ENCODE measurements at regions not wholly inside any gene's neighbourhood (a gene's known extent, or its start where the extent isn't known, plus 50 kb on each side); places are given as distances from the start of the nearest gene placed in this dataset.

DNA sequence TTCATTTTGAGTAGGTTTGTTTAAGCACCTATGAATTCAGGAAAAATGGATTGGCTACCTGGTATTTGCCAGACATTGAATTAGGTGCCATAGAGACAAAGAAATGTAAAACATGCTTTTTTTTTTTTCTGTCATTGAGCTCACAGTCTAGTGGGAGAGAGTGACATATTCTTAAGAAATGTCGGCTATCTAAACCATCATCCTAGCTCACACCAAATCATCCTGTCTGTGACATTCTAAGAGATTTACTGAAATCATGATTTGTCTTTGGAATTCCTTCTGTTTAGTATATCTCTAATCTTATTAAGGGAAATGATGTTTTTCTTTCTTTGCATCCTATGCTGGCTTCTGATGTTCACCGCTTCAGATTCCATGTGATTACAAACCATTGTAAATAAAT, 59.5 kb upstream of the STXBP5L start:
- CTCF ChIA-PET: interaction anchor here (0.7 kb wide), 1 partner anchor 51 kb away, joined by 3 read pairs; no protein-coding TSS in a partner anchor
- H3K4me3 ChIP-seq (ENCODE audit: control extremely low read depth in 1 of 5, extremely low read depth in 1 of 5, insufficient read depth in 1 of 5, low read depth in 2 of 5, low read length in 4 of 5): no peak overlapping the region
- H3K4me1 Mint-ChIP-seq: no peaks in the 10 kb centered on the region
- ATAC-seq (ENCODE audit: low read depth) (no peak), DNase-seq (no peak)
- H3K9ac ChIP-seq (ENCODE audit: low read length): no peak overlapping the region
- no peak overlapping the region for H2AFZ ChIP-seq (ENCODE audit: insufficient read depth, low read depth, low read length, poor library complexity, severe bottlenecking)
- POLR2A ChIA-PET: no interaction called here
- no peaks in the 10 kb centered on the region for H3K9me3 Mint-ChIP-seq (ENCODE audit: insufficient read depth)
- no peaks in the 10 kb centered on the region for H3K9me3 ChIP-seq (ENCODE audit: control extremely low read depth in 1 of 3, control insufficient read depth in 2 of 3, insufficient read depth in 1 of 3, low read length in 2 of 3)
- H3K27me3 ChIP-seq (replicated peaks in 1 of 4; ENCODE audit: control extremely low read depth in 1 of 4, control insufficient read depth in 3 of 4, insufficient read depth in 4 of 4, low read length in 3 of 4): peaks cover 0 to 2% (median 0%) of the 10 kb centered on the region in 4 experiments
- H4K20me1 ChIP-seq (ENCODE audit: control insufficient read depth, insufficient read depth, low read length, poor library complexity, severe bottlenecking): no peaks in the 10 kb centered on the region
- H3K27ac ChIP-seq (ENCODE audit: low read length in 2 of 2): no peak overlapping the region
- H3K4me3 Mint-ChIP-seq: no peak overlapping the region
- H3K4me2 ChIP-seq (replicated peaks; ENCODE audit: low read depth, low read length, poor library complexity, severe bottlenecking): no peak overlapping the region
- TF ChIP-seq, protein P1, sequence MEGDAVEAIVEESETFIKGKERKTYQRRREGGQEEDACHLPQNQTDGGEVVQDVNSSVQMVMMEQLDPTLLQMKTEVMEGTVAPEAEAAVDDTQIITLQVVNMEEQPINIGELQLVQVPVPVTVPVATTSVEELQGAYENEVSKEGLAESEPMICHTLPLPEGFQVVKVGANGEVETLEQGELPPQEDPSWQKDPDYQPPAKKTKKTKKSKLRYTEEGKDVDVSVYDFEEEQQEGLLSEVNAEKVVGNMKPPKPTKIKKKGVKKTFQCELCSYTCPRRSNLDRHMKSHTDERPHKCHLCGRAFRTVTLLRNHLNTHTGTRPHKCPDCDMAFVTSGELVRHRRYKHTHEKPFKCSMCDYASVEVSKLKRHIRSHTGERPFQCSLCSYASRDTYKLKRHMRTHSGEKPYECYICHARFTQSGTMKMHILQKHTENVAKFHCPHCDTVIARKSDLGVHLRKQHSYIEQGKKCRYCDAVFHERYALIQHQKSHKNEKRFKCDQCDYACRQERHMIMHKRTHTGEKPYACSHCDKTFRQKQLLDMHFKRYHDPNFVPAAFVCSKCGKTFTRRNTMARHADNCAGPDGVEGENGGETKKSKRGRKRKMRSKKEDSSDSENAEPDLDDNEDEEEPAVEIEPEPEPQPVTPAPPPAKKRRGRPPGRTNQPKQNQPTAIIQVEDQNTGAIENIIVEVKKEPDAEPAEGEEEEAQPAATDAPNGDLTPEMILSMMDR (IDR thresholded peaks at IDR 0.05): no peak
- no peak for TF ChIP-seq EZH2 (IDR thresholded peaks at IDR 0.05; ENCODE audit: borderline replicate concordance, insufficient read depth, low read depth, low read length, poor library complexity, severe bottlenecking)
- H3K27ac Mint-ChIP-seq: no peak overlapping the region
- no peaks in the 10 kb centered on the region for H3K79me2 ChIP-seq (ENCODE audit: control insufficient read depth, insufficient read depth, low read length)
- H3K4me1 ChIP-seq (ENCODE audit: control insufficient read depth in 2 of 2, insufficient read depth in 2 of 2, low read length in 2 of 2): no peaks in the 10 kb centered on the region
- no CpG with 5 or more reads among the region's 2 CpGs for WGBS (ENCODE audit: insufficient coverage)
- H3K36me3 ChIP-seq (replicated peaks in 1 of 2; ENCODE audit: control extremely low read depth in 1 of 2, control insufficient read depth in 1 of 2, extremely low read depth in 1 of 2, insufficient read depth in 2 of 2, low read length in 1 of 2): no peaks in the 10 kb centered on the region
- peaks cover 14% of the 10 kb centered on the region for H3K27me3 Mint-ChIP-seq
- intact Hi-C loops (cut with micrococcal nuclease): no loop called here

DNA sequence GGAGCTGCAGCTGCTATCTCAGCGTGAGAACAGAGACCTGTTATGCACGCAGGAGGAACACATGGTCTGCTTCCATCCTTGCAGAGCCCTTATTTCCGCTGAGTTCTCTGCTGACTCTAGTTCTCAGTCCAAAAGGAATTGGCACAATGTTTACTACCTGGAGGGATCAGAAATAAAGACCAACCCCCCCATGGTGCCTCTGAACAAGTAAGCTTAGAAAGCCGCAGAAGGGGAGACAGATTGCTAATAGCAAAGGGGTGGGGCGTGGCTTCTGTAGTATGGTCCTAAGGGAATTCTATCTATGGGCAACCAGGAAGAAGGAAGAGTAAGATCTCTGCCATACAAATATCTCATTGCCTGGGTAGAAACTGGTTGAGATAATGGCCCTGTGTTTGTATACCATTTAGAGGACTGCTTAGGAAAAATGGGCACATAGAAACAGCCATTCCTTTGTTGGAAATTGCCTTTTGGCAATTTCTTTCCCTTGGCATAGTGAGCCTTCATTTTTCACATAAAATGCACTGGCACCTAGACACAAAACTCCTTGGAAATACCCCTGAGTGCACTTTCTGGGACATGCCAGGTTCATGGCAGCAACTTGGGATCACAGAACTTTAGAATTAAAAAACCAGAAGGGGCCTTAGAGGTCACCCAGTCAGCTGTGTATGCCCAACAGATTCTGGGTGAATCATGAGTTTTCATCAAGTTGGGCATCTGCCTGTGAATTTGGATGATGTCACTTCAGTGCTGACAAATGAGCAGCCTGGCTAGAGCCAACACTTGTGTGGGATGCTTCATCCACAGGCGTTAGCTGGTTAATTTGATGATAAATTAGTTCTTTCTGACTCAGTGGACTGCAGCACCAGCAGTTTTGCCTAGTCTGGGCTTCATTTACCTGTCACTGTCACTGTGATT, 57.4 kb upstream of the STXBP5L start:
- Histone ChIP-seq H4K20me1 (ENCODE audit: control insufficient read depth, insufficient read depth, low read length, poor library complexity, severe bottlenecking) (no peaks in the 10 kb centered on the region), H3K27me3 (replicated peaks in 1 of 4; ENCODE audit: control extremely low read depth in 1 of 4, control insufficient read depth in 3 of 4, insufficient read depth in 4 of 4, low read length in 3 of 4) (peaks cover 0 to 2% (median 0%) of the 10 kb centered on the region in 4 experiments), H3K9me3 (ENCODE audit: control extremely low read depth in 1 of 3, control insufficient read depth in 2 of 3, insufficient read depth in 1 of 3, low read length in 2 of 3) (no peaks in the 10 kb centered on the region), H3K4me2 (replicated peaks; ENCODE audit: low read depth, low read length, poor library complexity, severe bottlenecking) (no peak overlapping the region), H3K79me2 (ENCODE audit: control insufficient read depth, insufficient read depth, low read length) (no peaks in the 10 kb centered on the region), H3K9ac (ENCODE audit: low read length) (no peak overlapping the region), H3K4me3 (ENCODE audit: control extremely low read depth in 1 of 5, extremely low read depth in 1 of 5, insufficient read depth in 1 of 5, low read depth in 2 of 5, low read length in 4 of 5) (no peak overlapping the region), H2AFZ (ENCODE audit: insufficient read depth, low read depth, low read length, poor library complexity, severe bottlenecking) (no peak overlapping the region), H3K36me3 (replicated peaks in 1 of 2; ENCODE audit: control extremely low read depth in 1 of 2, control insufficient read depth in 1 of 2, extremely low read depth in 1 of 2, insufficient read depth in 2 of 2, low read length in 1 of 2) (no peaks in the 10 kb centered on the region), H3K27ac (ENCODE audit: low read length in 2 of 2) (no peak overlapping the region), H3K4me1 (ENCODE audit: control insufficient read depth in 2 of 2, insufficient read depth in 2 of 2, low read length in 2 of 2) (no peaks in the 10 kb centered on the region)
- 81% methylated on average over 4 of the region's 6 CpGs for WGBS (ENCODE audit: insufficient coverage)
- no peak overlapping the region for H3K4me3 Mint-ChIP-seq
- POLR2A ChIA-PET: no interaction called here
- peaks cover 14% of the 10 kb centered on the region for H3K27me3 Mint-ChIP-seq
- H3K9me3 Mint-ChIP-seq (ENCODE audit: insufficient read depth): no peaks in the 10 kb centered on the region
- intact Hi-C loops (cut with micrococcal nuclease): no loop called here
- no peak for DNase-seq
- TF ChIP-seq, protein P1 (IDR thresholded peaks at IDR 0.05): no peak
- no peak for TF ChIP-seq EZH2 (IDR thresholded peaks at IDR 0.05; ENCODE audit: borderline replicate concordance, insufficient read depth, low read depth, low read length, poor library complexity, severe bottlenecking)
- H3K4me1 Mint-ChIP-seq: no peaks in the 10 kb centered on the region
- CTCF ChIA-PET: no interaction called here
- ATAC-seq (ENCODE audit: low read depth): no peak
- no peak overlapping the region for H3K27ac Mint-ChIP-seq
